Colonic mucosa (tissue), 4 donors: ENCODE measurements at regions not wholly inside any gene's neighbourhood (a gene's known extent, or its start where the extent isn't known, plus 50 kb on each side); places are given as distances from the start of the nearest gene placed in this dataset.

Source experiments
- DNase-seq: peaks from one replicate; pipeline ENCODE4 v3.0.0-alpha.2; 2020
- H3K27ac ChIP-seq: fragments of 200-600 bp; one replicate; pipeline ENCODE4 v1.8.0; 2021
- H3K27me3 ChIP-seq: fragments of 200-600 bp; one replicate; pipeline ENCODE4 v1.8.0; 2021
- H3K36me3 ChIP-seq: fragments of 200-600 bp; one replicate; pipeline ENCODE4 v1.8.0; 2021
- H3K4me1 ChIP-seq: fragments of 200-600 bp; one replicate; pipeline ENCODE4 v1.8.0; 2021; ENCODE audit warnings: mild to moderate bottlenecking
- H3K4me3 ChIP-seq: fragments of 200-600 bp; one replicate; pipeline ENCODE4 v1.8.0; 2021
- H3K9ac ChIP-seq, 2 donors: one replicate each; pipeline ENCODE4 v1.7.0; 2013; ENCODE audit warnings: control low read depth in 2 of 2, low read depth in 2 of 2, low read length in 2 of 2
- H3K9me3 ChIP-seq: fragments of 200-600 bp; one replicate; pipeline ENCODE4 v1.8.0; 2021
- intact Hi-C: fragments of 100-400 bp; cut with DNase I; formaldehyde crosslinking; loops from one replicate; pipeline ENCODE4 v1.14.1; 2022
- TF ChIP-seq, protein P1 (sequence below): fragments of 200-600 bp; IDR thresholded peaks from one replicate; pipeline ENCODE4 v1.8.0; 2022; ENCODE audit warnings: antibody characterized with exemption, mild to moderate bottlenecking
- donor health status: healthy.
- donor health status: DM: no; HTN: no; CAD: no.
- donor health status: DM: no; HTN: no; CAD: no.

DNA sequence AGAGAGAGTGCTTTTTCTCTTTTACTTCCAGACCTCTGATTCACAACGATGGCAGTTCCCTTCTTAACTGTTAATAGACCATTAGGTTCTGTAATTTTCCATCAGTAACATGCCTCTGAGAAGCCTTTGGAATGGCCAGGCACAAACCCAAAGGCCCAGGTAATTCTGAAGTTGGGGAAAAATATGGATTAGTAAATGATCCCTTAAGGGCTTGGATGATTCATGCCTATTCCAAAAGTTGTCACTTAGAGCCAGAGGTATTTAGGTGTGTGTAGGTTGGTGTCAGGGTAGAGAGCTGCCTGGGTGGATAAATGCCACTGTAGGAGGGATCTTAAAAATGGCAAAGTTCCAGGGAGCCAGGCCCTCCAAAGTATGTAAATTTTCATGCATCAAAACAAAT, 228.8 kb downstream of the PLK2 start:
- H3K4me1 ChIP-seq, result no peaks in the 10 kb centered on the region
- intact Hi-C loops, result no loop called here
- no peaks in the 10 kb centered on the region for H3K27me3 ChIP-seq
- no peaks in the 10 kb centered on the region for H3K9me3 ChIP-seq
- no peak overlapping the region for H3K4me3 ChIP-seq
- H3K36me3 ChIP-seq, result no peaks in the 10 kb centered on the region
- DNase-seq, result no peak
- no peak overlapping the region for H3K27ac ChIP-seq
- H3K9ac ChIP-seq, result no peak overlapping the region
- TF ChIP-seq, protein P1, sequence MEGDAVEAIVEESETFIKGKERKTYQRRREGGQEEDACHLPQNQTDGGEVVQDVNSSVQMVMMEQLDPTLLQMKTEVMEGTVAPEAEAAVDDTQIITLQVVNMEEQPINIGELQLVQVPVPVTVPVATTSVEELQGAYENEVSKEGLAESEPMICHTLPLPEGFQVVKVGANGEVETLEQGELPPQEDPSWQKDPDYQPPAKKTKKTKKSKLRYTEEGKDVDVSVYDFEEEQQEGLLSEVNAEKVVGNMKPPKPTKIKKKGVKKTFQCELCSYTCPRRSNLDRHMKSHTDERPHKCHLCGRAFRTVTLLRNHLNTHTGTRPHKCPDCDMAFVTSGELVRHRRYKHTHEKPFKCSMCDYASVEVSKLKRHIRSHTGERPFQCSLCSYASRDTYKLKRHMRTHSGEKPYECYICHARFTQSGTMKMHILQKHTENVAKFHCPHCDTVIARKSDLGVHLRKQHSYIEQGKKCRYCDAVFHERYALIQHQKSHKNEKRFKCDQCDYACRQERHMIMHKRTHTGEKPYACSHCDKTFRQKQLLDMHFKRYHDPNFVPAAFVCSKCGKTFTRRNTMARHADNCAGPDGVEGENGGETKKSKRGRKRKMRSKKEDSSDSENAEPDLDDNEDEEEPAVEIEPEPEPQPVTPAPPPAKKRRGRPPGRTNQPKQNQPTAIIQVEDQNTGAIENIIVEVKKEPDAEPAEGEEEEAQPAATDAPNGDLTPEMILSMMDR, result no peak

DNA sequence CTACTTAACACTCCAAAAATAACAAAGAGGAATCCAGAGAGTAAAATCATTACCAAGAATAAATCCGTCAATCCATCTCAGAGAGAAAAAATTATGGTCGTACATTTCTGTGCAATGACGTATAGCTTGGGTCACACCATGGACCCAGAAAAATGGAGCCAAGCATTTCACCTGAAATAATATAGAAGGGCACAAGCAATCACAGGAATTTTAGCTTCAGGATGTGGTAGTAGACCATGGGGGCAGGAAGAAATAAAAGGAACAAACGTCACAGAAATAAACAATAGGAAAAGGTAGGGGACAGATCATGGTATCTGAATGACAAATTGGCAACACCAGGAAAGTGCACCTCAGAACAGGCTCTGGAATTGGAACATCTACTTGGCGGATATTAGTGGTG, 231.0 kb downstream of the PLK2 start:
- Histone ChIP-seq H3K27me3 (no peaks in the 10 kb centered on the region), H3K36me3 (no peaks in the 10 kb centered on the region), H3K4me3 (no peak overlapping the region), H3K9ac (no peak overlapping the region), H3K9me3 (no peaks in the 10 kb centered on the region), H3K4me1 (no peaks in the 10 kb centered on the region), H3K27ac (no peak overlapping the region)
- intact Hi-C loops, result no loop called here
- no peak for DNase-seq
- TF ChIP-seq, protein P1, result no peak

DNA sequence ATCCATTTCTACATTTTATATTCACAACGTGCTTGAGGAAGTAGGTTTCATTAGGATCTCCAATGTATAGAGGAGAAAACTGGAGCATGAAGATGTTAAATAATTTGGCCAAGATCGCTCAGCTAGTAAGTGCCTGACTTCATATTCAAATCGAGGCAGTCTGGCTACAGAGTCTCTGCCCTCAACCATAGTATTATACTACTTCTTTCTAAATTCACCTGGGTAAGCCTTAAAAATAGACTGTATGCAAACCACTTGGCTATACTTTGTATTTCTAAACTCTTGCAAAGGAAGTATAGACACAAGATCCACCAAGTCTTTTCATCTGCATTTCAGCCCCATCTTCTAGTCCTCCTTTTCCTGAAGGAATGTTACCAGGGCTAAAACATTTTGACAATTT, 232.0 kb downstream of the PLK2 start:
- TF ChIP-seq, protein P1, result no peak
- H3K27ac ChIP-seq, result no peak overlapping the region
- H3K36me3 ChIP-seq, result no peaks in the 10 kb centered on the region
- intact Hi-C loops, result no loop called here
- no peaks in the 10 kb centered on the region for H3K27me3 ChIP-seq
- no peak for DNase-seq
- no peaks in the 10 kb centered on the region for H3K9me3 ChIP-seq
- H3K9ac ChIP-seq, result no peak overlapping the region
- H3K4me1 ChIP-seq, result no peaks in the 10 kb centered on the region
- H3K4me3 ChIP-seq, result no peak overlapping the region

DNA sequence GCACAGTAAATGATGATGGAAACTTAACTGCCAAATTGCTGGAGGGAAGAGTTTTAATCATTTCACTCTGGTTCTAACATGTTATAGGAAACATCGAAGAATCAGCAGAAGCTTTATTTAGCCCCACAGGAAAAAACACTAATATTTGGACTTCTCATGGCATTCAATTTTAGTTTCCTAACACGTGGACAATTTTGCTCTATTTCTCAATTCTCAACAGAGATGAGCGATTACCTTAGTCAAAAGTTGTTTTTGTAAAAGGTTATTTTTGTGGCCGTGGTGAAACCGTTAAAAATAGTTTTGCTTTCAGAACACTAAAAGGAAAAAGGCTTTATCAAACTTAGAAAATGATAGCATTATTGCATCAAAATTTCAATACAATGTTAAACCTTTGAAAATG, 235.2 kb downstream of the PLK2 start:
- no peaks in the 10 kb centered on the region for H3K4me1 ChIP-seq
- H3K4me3 ChIP-seq, result no peak overlapping the region
- TF ChIP-seq, protein P1, result no peak
- intact Hi-C loops, result no loop called here
- no peaks in the 10 kb centered on the region for H3K9me3 ChIP-seq
- no peaks in the 10 kb centered on the region for H3K27me3 ChIP-seq
- no peak overlapping the region for H3K27ac ChIP-seq
- DNase-seq, result no peak
- H3K9ac ChIP-seq, result no peak overlapping the region
- H3K36me3 ChIP-seq, result no peaks in the 10 kb centered on the region

DNA sequence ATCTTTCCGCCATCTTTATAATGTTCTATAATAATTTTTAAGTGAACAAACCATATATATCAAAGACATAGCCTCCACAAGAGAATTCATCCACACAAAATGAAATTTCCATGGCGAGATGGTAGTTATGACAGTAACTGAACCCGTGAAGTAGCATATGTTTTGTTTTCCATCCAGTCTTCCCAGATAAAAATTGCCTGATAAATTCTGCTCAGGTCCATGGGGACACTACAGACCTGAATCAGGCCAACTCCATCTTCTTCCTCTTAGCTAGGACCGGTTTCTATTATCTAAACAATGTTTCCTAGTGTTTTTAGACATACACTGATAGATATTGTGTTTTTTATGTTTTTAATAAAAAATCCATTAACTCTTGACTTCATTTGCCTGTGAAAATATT, 235.7 kb downstream of the PLK2 start:
- Histone ChIP-seq H3K36me3 (no peaks in the 10 kb centered on the region), H3K27ac (no peak overlapping the region), H3K9ac (no peak overlapping the region), H3K4me1 (no peaks in the 10 kb centered on the region), H3K27me3 (no peaks in the 10 kb centered on the region), H3K9me3 (no peaks in the 10 kb centered on the region), H3K4me3 (no peak overlapping the region)
- DNase-seq, result no peak
- TF ChIP-seq, protein P1, result no peak
- intact Hi-C loops, result no loop called here

DNA sequence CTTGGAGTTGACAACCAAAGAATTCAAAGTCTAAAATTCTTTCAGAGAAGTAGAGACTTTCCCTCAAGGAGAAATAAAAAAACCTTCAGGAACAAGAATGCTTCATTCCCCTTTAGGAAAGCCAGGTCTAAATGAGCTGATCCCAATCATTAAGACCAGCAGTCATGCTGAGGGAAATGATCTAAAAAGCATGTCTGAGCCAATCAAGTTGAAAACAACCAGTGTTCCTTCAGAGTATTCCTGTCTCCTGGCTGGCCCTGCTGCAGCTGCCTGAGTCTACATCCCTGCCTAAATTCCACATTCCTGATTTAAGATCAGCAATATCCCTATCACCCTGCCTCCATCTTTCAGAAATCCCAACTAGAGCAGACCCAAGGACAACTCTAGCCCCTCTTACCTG, 244.5 kb downstream of the PLK2 start:
- Histone ChIP-seq H3K4me3 (no peak overlapping the region), H3K9me3 (no peaks in the 10 kb centered on the region), H3K4me1 (no peaks in the 10 kb centered on the region), H3K27me3 (no peaks in the 10 kb centered on the region), H3K9ac (no peak overlapping the region), H3K27ac (no peak overlapping the region), H3K36me3 (no peaks in the 10 kb centered on the region)
- no peak for DNase-seq
- intact Hi-C loops, result no loop called here
- TF ChIP-seq, protein P1, result no peak
